ENCODE measurements at regions not wholly inside any gene's neighbourhood (a gene's known extent, or its start where the extent isn't known, plus 50 kb on each side); places are given as distances from the start of the nearest gene placed in this dataset.
A peak's percentile ranks its signal among the peaks of the same experiment; 100 is the strongest.

DNA sequence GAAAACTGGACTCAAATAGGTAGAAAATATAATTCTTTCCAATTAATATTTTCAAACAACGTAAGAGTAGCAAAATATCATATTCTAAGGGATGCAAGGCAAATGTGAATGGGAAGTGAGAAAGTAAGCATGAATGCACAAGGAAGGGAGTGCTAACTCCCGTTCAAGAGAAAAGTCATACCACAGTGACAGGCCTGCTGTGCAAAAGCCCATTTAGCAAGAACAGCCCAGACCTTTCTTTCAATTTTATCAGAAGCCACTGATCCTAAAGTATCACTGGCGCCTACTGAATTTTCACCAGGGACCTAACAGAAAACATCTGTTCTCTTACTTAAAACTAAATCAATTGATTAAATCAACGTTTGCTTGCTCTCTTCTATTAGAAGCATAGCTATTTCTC lies 157.9 kb upstream of the DKK2 start:
- Histone ChIP-seq H3K36me3 (ENCODE audit: insufficient read depth, low read length) (no peaks in the 10 kb centered on the region), H3K9ac (ENCODE audit: insufficient read length) (peak overlapping the region; percentile 43), H3K4me3 (peak overlapping the region; percentile 36; the same call in 1 of the 2 replicates), H3K9me3 (ENCODE audit: low read depth, low read length) (no peaks in the 10 kb centered on the region), H3K27ac (peak overlapping the region; percentile 84)
- TF ChIP-seq FOXP2 (optimal IDR thresholded peaks at IDR 0.05; ENCODE audit: control extremely low read depth, extremely low read length, insufficient read depth), result peak; percentile 19
- no peak for TF ChIP-seq POLR2AphosphoS5 (IDR thresholded peaks at IDR 0.05; ENCODE audit: borderline replicate concordance, low read depth, low read length)
- DNase-seq (ENCODE audit: low read depth, low spot score), result no peak

DNA sequence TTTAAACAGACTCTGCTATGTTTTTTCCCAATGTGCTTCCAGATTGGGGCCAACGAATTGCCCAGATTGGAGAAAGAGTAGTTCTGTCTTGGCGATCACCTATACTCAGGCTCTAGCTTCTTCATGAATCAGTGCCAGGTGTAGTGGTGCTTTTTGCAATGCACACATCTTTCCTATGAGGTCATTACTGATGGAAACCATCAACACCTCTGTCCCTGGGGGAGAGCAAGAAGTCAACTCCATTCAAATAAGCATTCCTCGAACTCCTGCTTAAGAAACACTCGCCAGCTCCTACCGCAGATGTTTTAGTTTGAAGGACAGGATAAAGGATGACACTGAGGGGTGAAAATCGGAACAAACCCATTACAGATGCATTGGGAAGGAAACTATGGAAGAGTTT lies 156.5 kb upstream of the DKK2 start:
- no peak for TF ChIP-seq EZH2 (IDR thresholded peaks at IDR 0.05)
- TF ChIP-seq FOXP2 (optimal IDR thresholded peaks at IDR 0.05; ENCODE audit: control extremely low read depth, extremely low read length, insufficient read depth), result no peak
- no peak overlapping the region for H3K9ac ChIP-seq (ENCODE audit: insufficient read length)
- no peak for DNase-seq (ENCODE audit: low read depth, low spot score)
- no peaks in the 10 kb centered on the region for H3K9me3 ChIP-seq (ENCODE audit: low read depth, low read length)
- H3K4me3 ChIP-seq, result no peak overlapping the region
- H3K36me3 ChIP-seq (ENCODE audit: insufficient read depth, low read length), result no peaks in the 10 kb centered on the region
- H3K27ac ChIP-seq, result no peak overlapping the region

DNA sequence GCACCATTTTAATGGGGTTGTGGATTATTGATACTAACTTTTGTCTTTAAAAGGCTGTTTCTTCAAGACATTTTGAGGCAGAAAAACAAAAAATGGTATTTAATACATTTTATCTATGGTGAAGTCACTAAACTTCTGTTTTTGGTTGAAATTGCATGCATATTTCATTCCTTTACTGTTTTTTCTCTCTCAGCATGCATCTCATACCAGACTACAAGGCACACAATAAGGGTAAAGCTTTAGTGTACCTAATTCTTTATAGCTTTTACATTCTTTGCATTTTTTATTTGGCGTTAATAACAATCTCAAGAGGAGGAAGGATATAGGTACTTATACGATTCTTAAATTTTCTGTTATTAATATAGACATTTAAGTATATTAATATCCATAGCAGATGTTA lies 151.0 kb upstream of the DKK2 start:
- Histone ChIP-seq H3K9ac (ENCODE audit: insufficient read length) (no peak overlapping the region), H3K36me3 (ENCODE audit: insufficient read depth, low read length) (no peaks in the 10 kb centered on the region), H3K9me3 (ENCODE audit: low read depth, low read length) (no peaks in the 10 kb centered on the region), H3K4me3 (no peak overlapping the region), H3K27ac (peak overlapping the region; percentile 3; the same call in 1 of the 2 replicates)
- TF ChIP-seq EZH2 (IDR thresholded peaks at IDR 0.05) (no peak), POLR2AphosphoS5 (IDR thresholded peaks at IDR 0.05; ENCODE audit: borderline replicate concordance, low read depth, low read length) (no peak), FOXP2 (optimal IDR thresholded peaks at IDR 0.05; ENCODE audit: control extremely low read depth, extremely low read length, insufficient read depth) (no peak)
- no peak for DNase-seq (ENCODE audit: low read depth, low spot score)

- H3K36me3 ChIP-seq (ENCODE audit: insufficient read depth, low read length), result no peaks in the 10 kb centered on the region
- H3K4me3 ChIP-seq, result no peak overlapping the region
- no peak for TF ChIP-seq POLR2AphosphoS5 (IDR thresholded peaks at IDR 0.05; ENCODE audit: borderline replicate concordance, low read depth, low read length)
- TF ChIP-seq EZH2 (IDR thresholded peaks at IDR 0.05), result no peak
- no peak for TF ChIP-seq FOXP2 (optimal IDR thresholded peaks at IDR 0.05; ENCODE audit: control extremely low read depth, extremely low read length, insufficient read depth)
- no peaks in the 10 kb centered on the region for H3K9me3 ChIP-seq (ENCODE audit: low read depth, low read length)
- H3K9ac ChIP-seq (ENCODE audit: insufficient read length), result no peak overlapping the region
- DNase-seq (ENCODE audit: low read depth, low spot score), result no peak
- no peak overlapping the region for H3K27ac ChIP-seq
Observed at GRCh38 chr4:107183155-107183774, 147.2 kb upstream of the DKK2 start.

DNA sequence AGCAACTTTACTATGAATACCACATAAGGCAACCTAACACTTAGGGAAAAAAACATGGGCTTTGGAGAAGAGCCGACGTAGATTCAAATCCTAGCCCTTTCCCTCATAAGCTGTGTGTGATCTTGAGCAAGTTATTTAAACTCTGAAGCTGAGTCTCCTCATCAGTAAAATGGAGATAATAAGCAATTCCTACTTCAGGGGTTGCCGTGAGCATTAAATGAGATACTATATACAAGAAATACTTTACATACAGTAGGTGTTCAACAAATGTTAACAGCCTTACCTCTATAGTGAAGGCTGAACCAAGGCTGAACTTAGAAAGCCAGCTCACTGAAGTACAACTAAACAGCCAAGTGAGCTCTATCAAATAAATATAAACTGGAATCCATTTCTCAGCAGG lies 146.2 kb upstream of the DKK2 start:
- no peak overlapping the region for H3K27ac ChIP-seq
- no peaks in the 10 kb centered on the region for H3K36me3 ChIP-seq (ENCODE audit: insufficient read depth, low read length)
- DNase-seq (ENCODE audit: low read depth, low spot score), result no peak
- H3K9ac ChIP-seq (ENCODE audit: insufficient read length), result no peak overlapping the region
- no peak overlapping the region for H3K4me3 ChIP-seq
- H3K9me3 ChIP-seq (ENCODE audit: low read depth, low read length), result no peaks in the 10 kb centered on the region
- TF ChIP-seq FOXP2 (optimal IDR thresholded peaks at IDR 0.05; ENCODE audit: control extremely low read depth, extremely low read length, insufficient read depth) (no peak), POLR2AphosphoS5 (IDR thresholded peaks at IDR 0.05; ENCODE audit: borderline replicate concordance, low read depth, low read length) (no peak), EZH2 (IDR thresholded peaks at IDR 0.05) (no peak)

GRCh38 chr4:107166873-107167450 lies 130.8 kb upstream of the DKK2 start:
- Histone ChIP-seq H3K9ac (ENCODE audit: insufficient read length) (peak overlapping the region; percentile 63), H3K9me3 (ENCODE audit: low read depth, low read length) (peaks cover 15% of the 10 kb centered on the region; the same call in 1 of the 2 replicates), H3K4me3 (peak overlapping the region; percentile 68), H3K36me3 (ENCODE audit: insufficient read depth, low read length) (peaks cover 26% of the 10 kb centered on the region; the same call in 1 of the 2 replicates), H3K27ac (peak overlapping the region; percentile 99)
- TF ChIP-seq FOXP2 (optimal IDR thresholded peaks at IDR 0.05; ENCODE audit: control extremely low read depth, extremely low read length, insufficient read depth), result no peak
- TF ChIP-seq POLR2AphosphoS5 (IDR thresholded peaks at IDR 0.05; ENCODE audit: borderline replicate concordance, low read depth, low read length), result 0 out of 2 replicates have a peak, but pooled peaks have one; percentile 44
- DNase-seq (ENCODE audit: low read depth, low spot score), result peak; percentile 88

DNA sequence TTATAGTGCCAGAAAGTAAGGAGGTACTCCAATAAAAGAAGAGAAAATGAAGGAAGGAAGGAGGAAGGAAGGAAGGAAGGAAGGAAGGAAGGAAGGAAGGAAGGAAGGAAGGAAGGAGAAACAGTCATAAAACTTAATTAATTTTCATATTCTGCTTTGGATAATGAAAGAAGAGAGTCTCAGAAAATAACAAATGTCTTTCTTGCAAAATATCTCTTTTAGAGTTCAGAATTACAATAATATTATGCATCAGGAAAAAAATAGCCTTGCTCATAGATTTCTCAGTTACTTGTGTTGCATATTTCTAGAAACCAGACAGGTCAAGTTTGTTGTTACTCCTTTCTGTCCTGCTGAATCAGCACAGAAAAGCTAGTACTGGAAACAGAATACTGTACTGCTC lies 130.1 kb upstream of the DKK2 start:
- Histone ChIP-seq H3K9ac (ENCODE audit: insufficient read length) (peak overlapping the region; percentile 63), H3K36me3 (ENCODE audit: insufficient read depth, low read length) (peaks cover 30% of the 10 kb centered on the region; the same call in 1 of the 2 replicates), H3K4me3 (peak overlapping the region; percentile 68), H3K9me3 (ENCODE audit: low read depth, low read length) (peaks cover 15% of the 10 kb centered on the region; the same call in 1 of the 2 replicates), H3K27ac (peak overlapping the region; percentile 99)
- TF ChIP-seq EZH2 (IDR thresholded peaks at IDR 0.05) (no peak), POLR2AphosphoS5 (IDR thresholded peaks at IDR 0.05; ENCODE audit: borderline replicate concordance, low read depth, low read length) (peak; percentile 78; the same call in 1 of the 2 replicates), FOXP2 (optimal IDR thresholded peaks at IDR 0.05; ENCODE audit: control extremely low read depth, extremely low read length, insufficient read depth) (peak; percentile 46)
- peak; percentile 90 for DNase-seq (ENCODE audit: low read depth, low spot score)

DNA sequence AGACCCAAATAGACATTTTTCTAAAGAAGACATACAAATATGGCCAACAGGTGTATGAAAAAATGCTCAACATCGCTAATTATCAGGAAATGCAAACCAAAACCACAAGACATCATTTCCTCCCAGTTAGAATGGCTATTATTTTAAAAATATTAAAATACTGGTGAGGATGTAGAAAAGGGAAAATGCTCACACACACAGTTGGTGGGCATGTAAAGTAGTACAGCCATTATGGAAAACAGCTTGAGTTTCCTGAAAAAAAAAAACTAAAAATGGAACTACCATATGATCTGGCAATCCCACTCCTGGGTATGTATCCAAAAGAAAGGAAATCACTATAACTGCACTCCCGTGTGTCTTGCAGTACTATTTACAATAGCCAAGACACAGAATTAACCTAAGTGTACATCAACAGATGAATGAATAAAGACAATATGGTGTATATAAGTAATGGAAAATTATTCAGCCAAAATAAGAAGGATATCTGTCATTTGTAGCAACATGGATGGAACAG lies 128.9 kb upstream of the DKK2 start:
- Histone ChIP-seq H3K27ac (peak overlapping the region; percentile 99), H3K9me3 (ENCODE audit: low read depth, low read length) (peaks cover 18% of the 10 kb centered on the region; the same call in 1 of the 2 replicates), H3K36me3 (ENCODE audit: insufficient read depth, low read length) (peaks cover 33% of the 10 kb centered on the region; the same call in 1 of the 2 replicates), H3K9ac (ENCODE audit: insufficient read length) (peak overlapping the region; percentile 70), H3K4me3 (peak overlapping the region; percentile 56; the same call in 1 of the 2 replicates)
- DNase-seq (ENCODE audit: low read depth, low spot score), result peak; percentile 95
- peak; percentile 65; the same call in 1 of the 2 replicates for TF ChIP-seq POLR2AphosphoS5 (IDR thresholded peaks at IDR 0.05; ENCODE audit: borderline replicate concordance, low read depth, low read length)
- no peak for TF ChIP-seq EZH2 (IDR thresholded peaks at IDR 0.05)

Measured in SK-N-MC (cell line).